Retinal pigment epithelial cell (primary cell): ENCODE measurements at regions not wholly inside any gene's neighbourhood (a gene's known extent, or its start where the extent isn't known, plus 50 kb on each side); places are given as distances from the start of the nearest gene placed in this dataset.

ENCODE experiments used
- DNase-seq: peaks from one replicate; pipeline ENCODE4 v3.0.0-alpha.2; 2010; ENCODE audit warnings: low read depth
- H3K4me3 ChIP-seq: 2 replicates; pipeline ENCODE4 v1.5.1; 2011; ENCODE audit warnings: mild to moderate bottlenecking, low read length, control low read depth, moderate library complexity
- CTCF ChIP-seq: conservative IDR thresholded peaks from 2 replicates; pipeline ENCODE4 v1.5.1; 2011; ENCODE audit warnings: low read depth, low read length, control low read depth, inconsistent platforms

- TF ChIP-seq CTCF: no peak
- no peak overlapping the region for H3K4me3 ChIP-seq
- no peak for DNase-seq
Measured at GRCh38 chr14:84804895-84805294, 725.0 kb upstream of the FLRT2 start.

- TF ChIP-seq CTCF: no peak
- H3K4me3 ChIP-seq: no peak overlapping the region
- no peak for DNase-seq
Measured at GRCh38 chr14:84806181-84806580, 723.8 kb upstream of the FLRT2 start.

- H3K4me3 ChIP-seq: no peak overlapping the region
- TF ChIP-seq CTCF: no peak
- DNase-seq: peak; percentile 36
Measured at GRCh38 chr14:84806622-84807021, 723.3 kb upstream of the FLRT2 start.

GRCh38 chr14:84807673-84808072, 722.3 kb upstream of the FLRT2 start:
- no peak for TF ChIP-seq CTCF
- no peak for DNase-seq

GRCh38 chr14:84809158-84809557, 720.8 kb upstream of the FLRT2 start:
- no peak overlapping the region for H3K4me3 ChIP-seq
- no peak for DNase-seq
- TF ChIP-seq CTCF: no peak

More at GRCh38 chr14:84807673-84808072, 722.3 kb upstream of the FLRT2 start:
- no peak overlapping the region for H3K4me3 ChIP-seq

GRCh38 chr14:84814391-84814790, 715.6 kb upstream of the FLRT2 start:
- no peak overlapping the region for H3K4me3 ChIP-seq
- TF ChIP-seq CTCF: no peak
- no peak for DNase-seq

GRCh38 chr14:84819528-84819927, 710.4 kb upstream of the FLRT2 start:
- no peak for DNase-seq
- H3K4me3 ChIP-seq: no peak overlapping the region
- TF ChIP-seq CTCF: no peak
